MM.1S (cell line): ENCODE measurements at regions not wholly inside any gene's neighbourhood (a gene's known extent, or its start where the extent isn't known, plus 50 kb on each side); places are given as distances from the start of the nearest gene placed in this dataset.

Experiments
- CTCF ChIP-seq: fragments of 300-600 bp; sonication (generic); IDR thresholded peaks from 2 replicates; pipeline ENCODE4 v1.5.1; 2016; ENCODE audit warnings: antibody characterized with exemption, low read length, mixed read lengths
- EZH2phosphoT487 ChIP-seq: fragments of 300-600 bp; sonication (generic); IDR thresholded peaks from 2 replicates; pipeline ENCODE4 v1.6.1; 2018; ENCODE audit warnings: antibody characterized with exemption, low read length

DNA sequence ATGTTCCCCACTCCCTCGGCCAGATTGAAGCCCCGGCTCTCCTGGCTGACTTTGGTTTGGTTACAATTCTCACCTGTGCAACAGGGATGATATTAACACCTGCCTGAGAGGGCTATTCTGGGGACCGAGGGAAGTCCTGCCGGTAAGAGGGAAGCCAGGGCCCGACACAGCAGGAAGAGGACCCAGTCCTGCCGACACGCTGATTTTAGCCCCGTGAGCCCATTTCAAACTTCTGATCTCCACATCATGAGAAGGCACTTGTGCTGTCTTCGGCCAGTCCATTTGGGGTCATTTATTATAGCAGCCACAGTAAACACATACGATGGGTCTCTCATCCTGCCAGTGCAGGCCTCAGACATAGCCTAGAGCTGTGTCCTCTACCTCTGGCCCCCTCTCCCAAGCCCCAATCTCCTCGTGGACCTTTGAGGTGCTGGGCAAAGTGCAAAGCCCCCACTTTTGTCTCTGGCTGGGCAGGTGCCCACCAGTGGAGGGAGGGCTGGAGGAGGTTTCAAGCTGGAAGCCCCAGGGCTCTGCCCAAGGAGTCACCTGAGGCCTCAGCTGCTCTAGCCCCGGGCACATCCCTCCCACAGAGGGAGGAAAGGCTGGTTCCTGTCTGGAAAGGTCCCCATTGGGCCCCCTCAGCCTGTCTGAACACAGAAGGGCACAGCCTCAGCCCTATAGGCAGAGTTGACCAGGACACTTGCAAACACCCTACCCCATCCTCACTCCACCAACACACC, 59.1 kb upstream of the FGF3 start:
- TF ChIP-seq EZH2phosphoT487 (no peak), CTCF (no peak)
